Right atrium auricular region (tissue), 2 donors: ENCODE measurements at regions not wholly inside any gene's neighbourhood (a gene's known extent, or its start where the extent isn't known, plus 50 kb on each side); places are given as distances from the start of the nearest gene placed in this dataset.

Experiments used
- DNase-seq: peaks from one replicate; pipeline ENCODE4 v3.0.0-alpha.2; 2019; ENCODE audit warnings: low spot score
- H3K27ac ChIP-seq, 2 donors: fragments of 200-600 bp; sonication (generic); 1 replicate in 1 of 2; 2 replicates in 1 of 2; pipeline ENCODE4 v1.5.1; 2016 to 2019
- H3K27me3 ChIP-seq, 2 donors: fragments of 200-600 bp; sonication (generic); one replicate each; pipeline versions ENCODE4 v1.5.1 to v1.6.0; 2017 to 2019
- H3K36me3 ChIP-seq: fragments of 200-600 bp; sonication (generic); one replicate; pipeline ENCODE4 v1.5.1; 2016
- H3K4me1 ChIP-seq, 2 donors: fragments of 200-600 bp; sonication (generic); one replicate each; pipeline versions ENCODE4 v1.5.1 to v1.6.0; 2017 to 2019
- H3K4me3 ChIP-seq, 2 donors: fragments of 200-600 bp; sonication (generic); 1 replicate in 1 of 2; 2 replicates in 1 of 2; pipeline ENCODE4 v1.5.1; 2017 to 2019; ENCODE audit warnings: mild to moderate bottlenecking in 1 of 2, moderate library complexity in 1 of 2
- H3K9me3 ChIP-seq, 2 donors: fragments of 200-600 bp; sonication (generic); one replicate each; pipeline ENCODE4 v1.5.1; 2019
- TF ChIP-seq, protein P1 (sequence below), 2 donors: fragments of 200-600 bp; sonication (generic); IDR thresholded peaks; one replicate each; pipeline ENCODE4 v1.5.1; 2019; ENCODE audit warnings: antibody characterized with exemption in 2 of 2

DNA sequence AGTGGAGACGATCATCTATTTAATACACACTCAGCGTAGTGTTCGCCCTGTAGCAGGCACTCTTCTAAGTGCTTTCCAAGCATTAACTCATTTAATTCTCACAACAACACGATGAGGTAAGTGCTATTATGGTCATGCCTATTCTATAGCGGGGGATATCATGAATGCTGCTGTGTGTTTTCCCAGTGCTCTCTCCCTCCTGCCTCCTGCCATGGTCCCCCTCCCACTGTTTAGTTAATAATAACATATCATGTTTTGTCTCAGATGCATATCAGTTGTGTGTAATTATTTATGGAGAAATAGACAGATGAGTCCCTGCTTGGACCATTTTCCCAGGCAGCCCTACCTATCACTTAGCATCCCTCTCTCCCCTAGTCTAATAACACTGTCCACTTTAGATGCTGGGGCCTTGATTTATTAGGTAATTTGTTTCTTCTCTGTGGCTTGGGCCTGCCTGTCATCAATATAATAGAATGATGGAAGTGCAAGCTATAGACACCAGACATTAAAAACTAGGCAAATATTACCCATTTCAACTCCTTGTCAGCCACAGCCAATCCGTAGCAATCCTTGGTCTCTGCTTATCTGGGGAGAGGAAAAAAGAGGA, 122.9 kb upstream of the TLE3 start:
- Histone ChIP-seq H3K36me3 (no peaks in the 10 kb centered on the region), H3K4me3 (no peak overlapping the region), H3K27ac (no peak overlapping the region), H3K27me3 (no peaks in the 10 kb centered on the region), H3K4me1 (no peaks in the 10 kb centered on the region), H3K9me3 (no peaks in the 10 kb centered on the region)
- TF ChIP-seq, protein P1, sequence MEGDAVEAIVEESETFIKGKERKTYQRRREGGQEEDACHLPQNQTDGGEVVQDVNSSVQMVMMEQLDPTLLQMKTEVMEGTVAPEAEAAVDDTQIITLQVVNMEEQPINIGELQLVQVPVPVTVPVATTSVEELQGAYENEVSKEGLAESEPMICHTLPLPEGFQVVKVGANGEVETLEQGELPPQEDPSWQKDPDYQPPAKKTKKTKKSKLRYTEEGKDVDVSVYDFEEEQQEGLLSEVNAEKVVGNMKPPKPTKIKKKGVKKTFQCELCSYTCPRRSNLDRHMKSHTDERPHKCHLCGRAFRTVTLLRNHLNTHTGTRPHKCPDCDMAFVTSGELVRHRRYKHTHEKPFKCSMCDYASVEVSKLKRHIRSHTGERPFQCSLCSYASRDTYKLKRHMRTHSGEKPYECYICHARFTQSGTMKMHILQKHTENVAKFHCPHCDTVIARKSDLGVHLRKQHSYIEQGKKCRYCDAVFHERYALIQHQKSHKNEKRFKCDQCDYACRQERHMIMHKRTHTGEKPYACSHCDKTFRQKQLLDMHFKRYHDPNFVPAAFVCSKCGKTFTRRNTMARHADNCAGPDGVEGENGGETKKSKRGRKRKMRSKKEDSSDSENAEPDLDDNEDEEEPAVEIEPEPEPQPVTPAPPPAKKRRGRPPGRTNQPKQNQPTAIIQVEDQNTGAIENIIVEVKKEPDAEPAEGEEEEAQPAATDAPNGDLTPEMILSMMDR (IDR thresholded peaks at IDR 0.05): no peak
- DNase-seq: no peak

DNA sequence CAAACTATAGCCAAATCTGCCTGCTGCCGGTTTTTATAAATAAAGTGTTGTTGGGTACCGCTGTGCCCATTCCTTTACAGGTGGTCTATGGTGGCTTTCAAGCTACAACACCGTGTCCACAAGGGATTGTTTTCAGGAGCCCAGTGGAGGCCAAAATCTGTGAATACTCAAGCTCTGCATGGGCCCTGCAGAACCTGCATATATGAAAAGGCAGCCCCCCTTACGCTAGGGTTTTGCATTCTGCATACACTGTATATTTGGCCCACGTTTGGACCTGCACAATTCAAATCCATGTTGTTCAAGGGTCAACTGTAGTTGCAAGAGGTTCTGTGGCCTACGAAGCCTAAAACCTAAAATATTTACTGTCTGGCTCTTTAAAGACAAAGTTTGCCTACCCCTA, 122.2 kb upstream of the TLE3 start:
- no peak overlapping the region for H3K27ac ChIP-seq
- H3K4me3 ChIP-seq: no peak overlapping the region

DNA sequence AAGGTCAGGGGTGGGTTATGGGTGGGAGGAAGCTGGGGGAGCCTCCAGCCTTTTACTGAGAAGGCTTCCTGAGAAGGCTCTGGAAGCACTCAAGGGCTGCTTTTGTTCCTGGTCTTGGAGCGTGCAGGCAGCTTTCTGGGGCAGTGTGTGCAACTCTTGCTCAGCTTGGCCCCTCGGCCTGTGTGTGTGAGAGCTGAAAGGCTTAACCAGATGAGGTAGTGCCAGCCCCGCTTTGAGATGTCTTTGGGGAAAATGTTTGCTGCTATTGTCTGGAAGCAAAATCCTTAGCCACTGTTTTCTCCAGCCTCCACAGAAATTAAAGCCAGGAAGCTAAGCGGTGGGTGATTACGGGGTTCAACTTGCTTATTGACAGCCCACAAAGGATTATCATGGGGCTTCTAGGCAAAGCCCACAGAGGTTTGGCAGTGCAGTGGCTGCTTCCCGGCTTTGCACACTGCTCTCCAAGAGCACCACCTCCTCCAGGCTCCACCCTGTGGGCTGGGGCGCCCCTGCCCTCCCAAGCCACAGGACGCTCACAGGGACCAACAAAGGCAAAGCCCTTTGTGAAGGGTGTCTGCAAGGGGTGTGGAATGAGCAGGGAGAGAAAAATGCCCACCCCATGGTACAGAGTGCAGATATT, 121.7 kb upstream of the TLE3 start:
- no peaks in the 10 kb centered on the region for H3K4me1 ChIP-seq
- no peak overlapping the region for H3K27ac ChIP-seq
- no peak overlapping the region for H3K4me3 ChIP-seq
- TF ChIP-seq, protein P1 (IDR thresholded peaks at IDR 0.05): no peak
- no peak for DNase-seq
- H3K27me3 ChIP-seq: no peaks in the 10 kb centered on the region
- H3K36me3 ChIP-seq: no peaks in the 10 kb centered on the region
- no peaks in the 10 kb centered on the region for H3K9me3 ChIP-seq

More for the DNA sequence above, 122.2 kb upstream of the TLE3 start:
- TF ChIP-seq, protein P1 (IDR thresholded peaks at IDR 0.05): no peak
- no peaks in the 10 kb centered on the region for H3K9me3 ChIP-seq
- H3K27me3 ChIP-seq: no peaks in the 10 kb centered on the region
- no peaks in the 10 kb centered on the region for H3K36me3 ChIP-seq
- DNase-seq: no peak
- no peaks in the 10 kb centered on the region for H3K4me1 ChIP-seq

DNA sequence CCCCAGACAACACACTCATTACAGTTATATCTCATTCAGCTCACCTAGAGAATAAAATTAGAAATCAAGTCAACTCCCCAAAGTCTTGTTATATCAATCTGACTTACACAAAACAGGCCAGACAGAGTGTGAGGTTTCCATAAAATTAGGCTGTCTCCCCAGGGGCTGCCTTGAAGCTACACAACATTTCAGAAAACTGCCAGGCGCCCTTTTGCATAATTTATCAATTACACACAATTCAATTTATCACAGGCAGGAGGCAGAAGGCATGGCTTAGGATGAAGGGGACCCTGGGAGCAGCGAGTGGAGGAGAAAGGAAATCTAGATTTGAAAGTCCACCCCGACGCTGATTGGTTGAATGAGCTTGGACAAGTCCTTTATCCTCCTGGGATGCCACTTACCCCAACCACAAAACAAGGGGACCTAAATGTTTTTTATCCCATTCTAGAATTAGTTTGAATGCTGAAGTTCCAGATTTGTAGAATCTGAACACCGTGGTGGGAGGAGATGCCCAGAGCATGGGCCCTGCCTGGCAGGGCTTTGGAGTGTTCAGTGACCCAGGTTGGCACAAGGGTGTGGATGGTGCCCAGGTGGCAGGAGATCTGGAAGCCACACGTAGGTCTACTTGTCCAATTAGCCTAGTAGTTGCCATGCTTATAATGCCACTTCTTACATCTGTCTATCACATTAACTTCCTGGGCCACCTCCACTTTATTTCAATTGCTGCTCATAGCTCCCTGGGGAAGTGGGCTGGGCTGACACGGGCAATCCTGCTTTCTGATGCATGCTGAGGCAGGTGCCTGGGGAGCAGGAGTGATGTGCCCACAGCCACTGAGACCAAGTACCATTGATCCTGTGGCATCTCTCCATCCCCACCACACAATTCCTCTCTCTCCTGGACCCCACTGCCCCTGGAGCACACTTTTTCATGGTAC, 119.8 kb upstream of the TLE3 start:
- no peaks in the 10 kb centered on the region for H3K27me3 ChIP-seq

GRCh38 chr15:70215951-70216350, 118.2 kb upstream of the TLE3 start:
- no peak overlapping the region for H3K27ac ChIP-seq
- H3K27me3 ChIP-seq: no peaks in the 10 kb centered on the region
- H3K36me3 ChIP-seq: no peaks in the 10 kb centered on the region
- DNase-seq: no peak
- H3K4me3 ChIP-seq: no peak overlapping the region
- TF ChIP-seq, protein P1 (IDR thresholded peaks at IDR 0.05): no peak
- no peaks in the 10 kb centered on the region for H3K9me3 ChIP-seq
- peaks cover 0 to 12% of the 10 kb centered on the region in 2 donors for H3K4me1 ChIP-seq

More for the DNA sequence above, 119.8 kb upstream of the TLE3 start:
- no peak overlapping the region for H3K4me3 ChIP-seq
- no peaks in the 10 kb centered on the region for H3K36me3 ChIP-seq
- H3K9me3 ChIP-seq: no peaks in the 10 kb centered on the region
- peaks cover 0 to 6% of the 10 kb centered on the region in 2 donors for H3K4me1 ChIP-seq
- TF ChIP-seq, protein P1 (IDR thresholded peaks at IDR 0.05): no peak
- no peak for DNase-seq
- no peak overlapping the region for H3K27ac ChIP-seq
